HFF-Myc (cell line): ENCODE measurements at regions not wholly inside any gene's neighbourhood (a gene's known extent, or its start where the extent isn't known, plus 50 kb on each side); places are given as distances from the start of the nearest gene placed in this dataset.
"Not testable (repeated sequence)": the region's sequence is repeated elsewhere in the genome, so short reads cannot be mapped to it uniquely, and the experiment has no call there.

Experiments
- DNase-seq: peaks from one replicate; pipeline ENCODE4 v3.0.0-alpha.2; 2011; ENCODE audit warnings: low read depth; ENCODE audit errors: extremely low read depth
- H3K4me3 ChIP-seq: replicated peaks from 2 replicates; pipeline ENCODE4 v1.5.1; 2011; ENCODE audit warnings: low read depth, mild to moderate bottlenecking, control low read depth, low read length
- CTCF ChIP-seq: IDR thresholded peaks from 2 replicates; pipeline ENCODE4 v1.5.1; 2012; ENCODE audit warnings: mild to moderate bottlenecking, low read depth, low read length, control low read depth; ENCODE audit errors: missing control alignments

- no peak for TF ChIP-seq CTCF
Observed at GRCh38 chr14:84496677-84497076, 1033.3 kb upstream of the FLRT2 start.

GRCh38 chr14:84512823-84513222 is 1017.1 kb upstream of the FLRT2 start:
- H3K4me3 ChIP-seq, DNase-seq: not testable (repeated sequence)

More at GRCh38 chr14:84496677-84497076, 1033.3 kb upstream of the FLRT2 start:
- no peak overlapping the region for H3K4me3 ChIP-seq
- DNase-seq: no peak

GRCh38 chr14:84519836-84520235 is 1010.1 kb upstream of the FLRT2 start:
- no peak overlapping the region for H3K4me3 ChIP-seq
- no peak for DNase-seq
- no peak for TF ChIP-seq CTCF

GRCh38 chr14:84520711-84521338 is 1009.1 kb upstream of the FLRT2 start:
- DNase-seq: no peak
- H3K4me3 ChIP-seq: no peak overlapping the region
- TF ChIP-seq CTCF: no peak

- TF ChIP-seq CTCF: no peak
- no peak for DNase-seq
- no peak overlapping the region for H3K4me3 ChIP-seq
Observed at GRCh38 chr14:84523746-84524145, 1006.2 kb upstream of the FLRT2 start.

- no peak overlapping the region for H3K4me3 ChIP-seq
- no peak for TF ChIP-seq CTCF
- no peak for DNase-seq
Observed at GRCh38 chr14:84527706-84528105, 1002.2 kb upstream of the FLRT2 start.

GRCh38 chr14:84532016-84532415 is 997.9 kb upstream of the FLRT2 start:
- DNase-seq: no peak
- no peak for TF ChIP-seq CTCF
- no peak overlapping the region for H3K4me3 ChIP-seq
